ENCODE measurements at regions not wholly inside any gene's neighbourhood (a gene's known extent, or its start where the extent isn't known, plus 50 kb on each side); places are given as distances from the start of the nearest gene placed in this dataset.
"Not testable (repeated sequence)": the region's sequence is repeated elsewhere in the genome, so short reads cannot be mapped to it uniquely, and the experiment has no call there.

DNA sequence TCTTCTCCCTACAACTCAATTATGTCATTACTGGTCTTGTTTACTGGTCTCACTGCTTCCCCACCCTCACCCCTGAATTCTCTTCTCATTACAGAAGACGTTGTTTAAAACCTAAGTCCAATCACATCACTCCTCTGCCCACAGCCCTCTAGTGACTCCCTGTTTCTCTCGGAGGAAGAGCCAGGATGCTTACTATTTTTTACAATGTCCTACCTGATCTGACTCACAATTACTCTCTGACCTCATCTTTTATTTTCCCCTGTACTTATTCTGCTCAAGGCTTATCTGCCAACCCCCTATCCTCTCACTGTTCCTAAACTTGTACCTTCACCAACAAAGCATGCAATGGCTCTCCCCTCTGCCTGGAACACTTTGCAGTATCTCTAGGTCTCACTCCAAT is 400.4 kb upstream of the PTCHD4 start:
- Mint-ChIP-seq H3K36me3 (ENCODE audit: low read depth) (no peaks in the 10 kb centered on the region), H3K9me3 (peaks cover 6% of the 10 kb centered on the region), H3K4me3 (ENCODE audit: low read depth) (no peak overlapping the region), H3K27ac (no peak overlapping the region), H3K27me3 (ENCODE audit: low read depth) (no peaks in the 10 kb centered on the region), H3K4me1 (ENCODE audit: low read depth) (no peaks in the 10 kb centered on the region)
- DNase-seq (ENCODE audit: low spot score), result no peak
- intact Hi-C loops (cut with micrococcal nuclease), result no loop called here

DNA sequence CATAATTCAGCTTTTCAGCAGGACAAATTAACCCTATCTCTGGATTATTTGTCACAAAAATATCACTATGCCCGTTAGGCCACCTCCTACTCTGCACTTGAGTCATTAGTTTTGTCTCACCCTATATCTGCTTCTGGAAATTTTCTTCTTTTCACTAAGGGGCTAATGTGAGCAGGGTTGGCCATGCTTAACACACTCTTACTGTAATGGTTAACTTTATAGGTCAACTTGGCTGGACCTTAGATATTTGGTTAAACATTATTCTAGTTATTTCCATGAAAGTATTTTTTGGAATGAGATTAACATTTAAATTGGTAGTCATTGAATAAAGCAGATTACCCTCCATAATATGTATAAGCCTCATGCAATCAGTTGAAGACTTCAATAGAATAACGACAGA is 394.6 kb upstream of the PTCHD4 start:
- intact Hi-C loops (cut with micrococcal nuclease), result no loop called here
- Mint-ChIP-seq H3K27ac (no peak overlapping the region), H3K36me3 (ENCODE audit: low read depth) (no peaks in the 10 kb centered on the region), H3K9me3 (peaks cover 13% of the 10 kb centered on the region), H3K4me3 (ENCODE audit: low read depth) (no peak overlapping the region), H3K27me3 (ENCODE audit: low read depth) (no peaks in the 10 kb centered on the region), H3K4me1 (ENCODE audit: low read depth) (no peaks in the 10 kb centered on the region)
- DNase-seq (ENCODE audit: low spot score), result no peak

DNA sequence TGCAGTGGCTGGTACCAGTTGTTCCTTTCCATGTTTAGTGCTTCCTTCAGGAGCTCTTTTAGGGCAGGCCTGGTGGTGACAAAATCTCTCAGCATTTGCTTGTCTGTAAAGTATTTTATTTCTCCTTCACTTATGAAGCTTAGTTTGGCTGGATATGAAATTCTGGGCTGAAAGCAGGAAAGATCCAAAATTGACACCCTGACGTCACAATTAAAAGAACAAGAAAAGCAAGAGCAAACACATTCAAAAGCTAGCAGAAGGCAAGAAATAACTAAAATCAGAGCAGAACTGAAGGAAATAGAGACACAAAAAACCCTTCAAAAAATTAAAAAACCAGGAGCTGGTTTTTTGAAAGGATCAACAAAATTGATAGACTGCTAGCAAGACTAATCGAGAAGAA is 382.4 kb upstream of the PTCHD4 start:
- H3K4me3 Mint-ChIP-seq (ENCODE audit: low read depth); H3K27ac Mint-ChIP-seq; H3K27me3 Mint-ChIP-seq (ENCODE audit: low read depth); H3K9me3 Mint-ChIP-seq; H3K4me1 Mint-ChIP-seq (ENCODE audit: low read depth); H3K36me3 Mint-ChIP-seq (ENCODE audit: low read depth); intact Hi-C loops (cut with micrococcal nuclease); DNase-seq (ENCODE audit: low spot score): not testable (repeated sequence)

DNA sequence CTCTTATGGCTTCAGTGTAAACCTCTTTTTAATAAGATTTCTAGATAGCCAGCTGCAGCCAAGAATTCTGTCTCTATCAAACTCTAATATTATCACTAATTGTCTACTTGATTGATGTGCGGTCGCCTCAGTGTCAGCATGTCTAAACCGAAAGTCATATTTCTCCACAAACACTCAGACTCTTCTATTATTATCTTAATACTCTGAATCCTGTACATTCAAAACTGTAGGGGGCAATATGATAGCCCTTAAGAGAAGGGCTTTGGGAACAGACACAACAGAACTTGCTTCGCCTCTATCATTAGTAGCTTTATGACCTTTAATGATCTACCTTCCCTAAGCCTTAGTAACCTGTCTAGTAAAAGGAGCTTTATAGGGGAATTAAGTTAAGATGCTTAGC is 379.7 kb upstream of the PTCHD4 start:
- Mint-ChIP-seq H3K27me3 (ENCODE audit: low read depth) (no peaks in the 10 kb centered on the region), H3K27ac (no peak overlapping the region), H3K4me3 (ENCODE audit: low read depth) (no peak overlapping the region), H3K36me3 (ENCODE audit: low read depth) (no peaks in the 10 kb centered on the region), H3K4me1 (ENCODE audit: low read depth) (no peaks in the 10 kb centered on the region), H3K9me3 (peaks cover 4% of the 10 kb centered on the region)
- DNase-seq (ENCODE audit: low spot score), result no peak
- intact Hi-C loops (cut with micrococcal nuclease), result no loop called here

GRCh38 chr6:48486876-48487275 is 375.9 kb upstream of the PTCHD4 start:
- intact Hi-C loops (cut with micrococcal nuclease), result no loop called here
- Mint-ChIP-seq H3K4me3 (ENCODE audit: low read depth) (no peak overlapping the region), H3K27me3 (ENCODE audit: low read depth) (no peaks in the 10 kb centered on the region), H3K4me1 (ENCODE audit: low read depth) (no peaks in the 10 kb centered on the region), H3K9me3 (peaks cover 5% of the 10 kb centered on the region), H3K36me3 (ENCODE audit: low read depth) (no peaks in the 10 kb centered on the region), H3K27ac (no peak overlapping the region)
- no peak for DNase-seq (ENCODE audit: low spot score)

GRCh38 chr6:48486373-48486772 is 375.4 kb upstream of the PTCHD4 start:
- DNase-seq (ENCODE audit: low spot score), result no peak
- Mint-ChIP-seq H3K4me3 (ENCODE audit: low read depth) (no peak overlapping the region), H3K27me3 (ENCODE audit: low read depth) (no peaks in the 10 kb centered on the region), H3K27ac (no peak overlapping the region), H3K36me3 (ENCODE audit: low read depth) (no peaks in the 10 kb centered on the region), H3K9me3 (peaks cover 5% of the 10 kb centered on the region), H3K4me1 (ENCODE audit: low read depth) (no peaks in the 10 kb centered on the region)
- intact Hi-C loops (cut with micrococcal nuclease), result no loop called here

- Mint-ChIP-seq H3K36me3 (ENCODE audit: low read depth) (no peaks in the 10 kb centered on the region), H3K9me3 (peaks cover 9% of the 10 kb centered on the region), H3K27ac (no peak overlapping the region), H3K4me1 (ENCODE audit: low read depth) (no peaks in the 10 kb centered on the region), H3K27me3 (ENCODE audit: low read depth) (no peaks in the 10 kb centered on the region), H3K4me3 (ENCODE audit: low read depth) (no peak overlapping the region)
- no peak for DNase-seq (ENCODE audit: low spot score)
- intact Hi-C loops (cut with micrococcal nuclease), result no loop called here
Measured at GRCh38 chr6:48476257-48476656, 365.3 kb upstream of the PTCHD4 start.

GRCh38 chr6:48475275-48475674 is 364.3 kb upstream of the PTCHD4 start:
- peaks cover 9% of the 10 kb centered on the region for H3K9me3 Mint-ChIP-seq
- no peaks in the 10 kb centered on the region for H3K27me3 Mint-ChIP-seq (ENCODE audit: low read depth)
- intact Hi-C loops (cut with micrococcal nuclease), result no loop called here
- no peak overlapping the region for H3K27ac Mint-ChIP-seq
- no peak overlapping the region for H3K4me3 Mint-ChIP-seq (ENCODE audit: low read depth)
- H3K36me3 Mint-ChIP-seq (ENCODE audit: low read depth), result no peaks in the 10 kb centered on the region
- DNase-seq (ENCODE audit: low spot score), result no peak
- H3K4me1 Mint-ChIP-seq (ENCODE audit: low read depth), result no peaks in the 10 kb centered on the region

- Mint-ChIP-seq H3K27ac (no peak overlapping the region), H3K4me1 (ENCODE audit: low read depth) (no peaks in the 10 kb centered on the region), H3K9me3 (peaks cover 9% of the 10 kb centered on the region), H3K36me3 (ENCODE audit: low read depth) (no peaks in the 10 kb centered on the region), H3K4me3 (ENCODE audit: low read depth) (no peak overlapping the region), H3K27me3 (ENCODE audit: low read depth) (no peaks in the 10 kb centered on the region)
- intact Hi-C loops (cut with micrococcal nuclease), result no loop called here
- DNase-seq (ENCODE audit: low spot score), result no peak
Measured at GRCh38 chr6:48474830-48475229, 363.8 kb upstream of the PTCHD4 start.

- H3K9me3 Mint-ChIP-seq, result peaks cover 9% of the 10 kb centered on the region
Measured at GRCh38 chr6:48474136-48474535, 363.1 kb upstream of the PTCHD4 start.

DNA sequence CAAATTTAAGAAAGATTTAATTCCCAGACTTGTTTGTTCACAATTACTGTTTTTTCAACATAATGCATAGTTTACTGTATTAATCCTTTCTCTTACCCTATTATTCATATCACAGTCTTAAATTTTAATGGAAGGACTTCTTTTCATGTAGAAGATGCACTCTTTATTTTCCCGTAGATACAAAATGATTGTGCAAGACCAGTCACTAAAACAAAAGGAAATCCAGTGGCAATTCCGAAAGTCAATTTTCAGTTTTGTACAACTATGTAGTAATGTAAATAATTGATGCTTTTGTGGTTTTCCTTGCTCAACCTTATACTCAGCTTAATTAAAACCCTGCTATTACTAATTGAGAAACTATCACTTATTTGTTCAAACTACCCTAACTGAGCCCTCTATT is 361.5 kb upstream of the PTCHD4 start:
- intact Hi-C loops (cut with micrococcal nuclease), result no loop called here

More at GRCh38 chr6:48474136-48474535, 363.1 kb upstream of the PTCHD4 start:
- no peak overlapping the region for H3K27ac Mint-ChIP-seq
- no peak overlapping the region for H3K4me3 Mint-ChIP-seq (ENCODE audit: low read depth)
- intact Hi-C loops (cut with micrococcal nuclease), result no loop called here
- H3K4me1 Mint-ChIP-seq (ENCODE audit: low read depth), result no peaks in the 10 kb centered on the region
- no peak for DNase-seq (ENCODE audit: low spot score)
- no peaks in the 10 kb centered on the region for H3K27me3 Mint-ChIP-seq (ENCODE audit: low read depth)
- no peaks in the 10 kb centered on the region for H3K36me3 Mint-ChIP-seq (ENCODE audit: low read depth)

DNA sequence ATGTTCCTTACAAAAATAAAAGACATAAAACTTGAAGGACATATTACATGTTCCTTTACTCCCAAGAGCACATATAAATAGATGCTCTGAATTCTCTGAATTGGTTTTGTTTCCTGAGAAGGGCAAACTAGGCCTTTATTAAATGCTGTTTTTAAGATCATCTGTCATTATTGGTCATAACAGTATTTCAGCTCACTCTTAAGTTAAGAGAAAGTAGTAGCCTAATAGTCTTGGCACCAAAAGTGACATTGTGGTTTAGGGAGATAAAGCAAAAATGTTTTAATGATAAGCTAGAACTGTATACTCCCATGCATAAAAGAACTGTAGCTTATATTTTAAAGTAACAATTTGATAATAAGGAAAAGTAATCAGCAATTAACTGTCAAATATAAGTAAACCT is 361.1 kb upstream of the PTCHD4 start:
- Mint-ChIP-seq H3K4me1 (ENCODE audit: low read depth) (no peaks in the 10 kb centered on the region), H3K36me3 (ENCODE audit: low read depth) (no peaks in the 10 kb centered on the region), H3K27ac (no peak overlapping the region), H3K27me3 (ENCODE audit: low read depth) (no peaks in the 10 kb centered on the region), H3K9me3 (peaks cover 4% of the 10 kb centered on the region), H3K4me3 (ENCODE audit: low read depth) (no peak overlapping the region)
- DNase-seq (ENCODE audit: low spot score), result no peak
- intact Hi-C loops (cut with micrococcal nuclease), result no loop called here

More for the DNA sequence above, 361.5 kb upstream of the PTCHD4 start:
- Mint-ChIP-seq H3K36me3 (ENCODE audit: low read depth) (no peaks in the 10 kb centered on the region), H3K9me3 (peaks cover 6% of the 10 kb centered on the region), H3K4me1 (ENCODE audit: low read depth) (no peaks in the 10 kb centered on the region), H3K27me3 (ENCODE audit: low read depth) (no peaks in the 10 kb centered on the region), H3K4me3 (ENCODE audit: low read depth) (no peak overlapping the region), H3K27ac (no peak overlapping the region)
- DNase-seq (ENCODE audit: low spot score), result no peak

DNA sequence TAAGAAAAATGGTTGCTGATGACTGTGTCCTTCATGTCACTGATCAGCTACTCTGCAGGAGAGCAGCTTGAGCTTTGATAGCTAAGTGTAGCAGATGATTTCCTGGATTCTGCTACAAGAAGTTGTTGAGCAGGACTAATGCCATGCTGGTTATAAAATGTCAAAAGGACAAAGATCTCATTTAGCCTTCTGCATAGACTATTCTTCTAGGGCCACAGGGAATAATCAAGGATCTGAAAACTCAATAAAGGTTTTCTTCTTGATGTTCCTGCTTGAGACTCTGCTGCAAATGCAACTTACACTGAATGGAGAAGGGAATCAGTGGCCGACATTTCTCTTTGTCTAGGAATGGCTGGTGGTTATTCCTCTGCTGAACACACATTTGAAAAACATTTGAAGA is 360.3 kb upstream of the PTCHD4 start:
- intact Hi-C loops (cut with micrococcal nuclease), result no loop called here
- DNase-seq (ENCODE audit: low spot score), result no peak
- no peak overlapping the region for H3K4me3 Mint-ChIP-seq (ENCODE audit: low read depth)

DNA sequence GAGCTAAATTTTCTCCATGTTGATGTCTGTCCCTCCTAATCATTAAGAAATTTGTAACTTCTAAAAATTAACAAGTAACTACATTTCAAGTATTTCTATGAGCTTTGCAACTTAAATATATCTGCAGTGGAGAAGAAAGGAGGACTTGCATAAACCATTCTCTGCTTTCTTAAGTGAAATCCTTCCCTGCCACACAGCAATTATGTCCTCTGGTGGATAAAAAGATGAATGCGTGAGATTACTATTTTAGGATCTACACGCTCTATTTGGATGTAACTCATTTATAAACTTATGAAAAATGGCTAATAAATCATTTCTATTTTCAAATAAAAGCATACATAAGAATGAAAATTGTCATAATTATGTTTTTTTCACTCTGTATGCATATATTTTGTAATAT is 338.0 kb upstream of the PTCHD4 start:
- intact Hi-C loops (cut with micrococcal nuclease), result no loop called here
- no peak for DNase-seq (ENCODE audit: low spot score)
- H3K4me3 Mint-ChIP-seq (ENCODE audit: low read depth), result no peak overlapping the region
- no peaks in the 10 kb centered on the region for H3K36me3 Mint-ChIP-seq (ENCODE audit: low read depth)
- H3K4me1 Mint-ChIP-seq (ENCODE audit: low read depth), result no peaks in the 10 kb centered on the region
- H3K27me3 Mint-ChIP-seq (ENCODE audit: low read depth), result no peaks in the 10 kb centered on the region
- H3K9me3 Mint-ChIP-seq, result peaks cover 32% of the 10 kb centered on the region
- H3K27ac Mint-ChIP-seq, result no peak overlapping the region

More for the DNA sequence above, 360.3 kb upstream of the PTCHD4 start:
- Mint-ChIP-seq H3K27ac (no peak overlapping the region), H3K9me3 (peaks cover 4% of the 10 kb centered on the region), H3K4me1 (ENCODE audit: low read depth) (no peaks in the 10 kb centered on the region), H3K36me3 (ENCODE audit: low read depth) (no peaks in the 10 kb centered on the region), H3K27me3 (ENCODE audit: low read depth) (no peaks in the 10 kb centered on the region)
